ENCODE measurements at regions not wholly inside any gene's neighbourhood (a gene's known extent, or its start where the extent isn't known, plus 50 kb on each side); places are given as distances from the start of the nearest gene placed in this dataset.

- Mint-ChIP-seq H3K36me3 (ENCODE audit: low read depth) (no peaks in the 10 kb centered on the region), H3K4me1 (no peaks in the 10 kb centered on the region), H3K9me3 (no peaks in the 10 kb centered on the region), H3K27me3 (ENCODE audit: low read depth) (no peaks in the 10 kb centered on the region), H3K27ac (no peak overlapping the region), H3K4me3 (no peak overlapping the region)
- no peak for TF ChIP-seq CTCF (IDR thresholded peaks at IDR 0.05; ENCODE audit: unreplicated experiment in 3 of 3)
Observed at GRCh38 chr6:51414361-51414760, 595.7 kb downstream of the TFAP2B start.

GRCh38 chr6:51415501-51415900, 596.8 kb downstream of the TFAP2B start:
- Mint-ChIP-seq H3K4me3 (no peak overlapping the region), H3K4me1 (no peaks in the 10 kb centered on the region), H3K9me3 (no peaks in the 10 kb centered on the region), H3K27ac (no peak overlapping the region), H3K27me3 (ENCODE audit: low read depth) (no peaks in the 10 kb centered on the region), H3K36me3 (ENCODE audit: low read depth) (no peaks in the 10 kb centered on the region)
- no peak for TF ChIP-seq CTCF (IDR thresholded peaks at IDR 0.05; ENCODE audit: unreplicated experiment in 3 of 3)

GRCh38 chr6:51429017-51429712, 610.5 kb downstream of the TFAP2B start:
- TF ChIP-seq CTCF (IDR thresholded peaks at IDR 0.05; ENCODE audit: unreplicated experiment in 3 of 3) = no peak
- Mint-ChIP-seq H3K27ac (no peak overlapping the region), H3K9me3 (no peaks in the 10 kb centered on the region), H3K4me3 (no peak overlapping the region), H3K27me3 (ENCODE audit: low read depth) (peaks cover 3% of the 10 kb centered on the region), H3K36me3 (ENCODE audit: low read depth) (no peaks in the 10 kb centered on the region), H3K4me1 (no peaks in the 10 kb centered on the region)

- Mint-ChIP-seq H3K36me3 (ENCODE audit: low read depth) (no peaks in the 10 kb centered on the region), H3K27me3 (ENCODE audit: low read depth) (peaks cover 3% of the 10 kb centered on the region), H3K9me3 (no peaks in the 10 kb centered on the region), H3K27ac (no peak overlapping the region), H3K4me3 (no peak overlapping the region), H3K4me1 (no peaks in the 10 kb centered on the region)
- TF ChIP-seq CTCF (IDR thresholded peaks at IDR 0.05; ENCODE audit: unreplicated experiment in 3 of 3) = no peak
Observed at GRCh38 chr6:51430589-51430988, 611.9 kb downstream of the TFAP2B start.

- Mint-ChIP-seq H3K9me3 (no peaks in the 10 kb centered on the region), H3K36me3 (ENCODE audit: low read depth) (no peaks in the 10 kb centered on the region), H3K4me1 (no peaks in the 10 kb centered on the region), H3K27ac (no peak overlapping the region), H3K4me3 (no peak overlapping the region), H3K27me3 (ENCODE audit: low read depth) (peaks cover 3% of the 10 kb centered on the region)
- TF ChIP-seq CTCF (IDR thresholded peaks at IDR 0.05; ENCODE audit: unreplicated experiment in 3 of 3) = no peak
Observed at GRCh38 chr6:51432481-51432880, 613.8 kb downstream of the TFAP2B start.

GRCh38 chr6:51450248-51450957, 631.7 kb downstream of the TFAP2B start:
- H3K36me3 Mint-ChIP-seq (ENCODE audit: low read depth) = no peaks in the 10 kb centered on the region

More at GRCh38 chr6:51450248-51450957, 631.7 kb downstream of the TFAP2B start:
- no peak overlapping the region for H3K27ac Mint-ChIP-seq
- no peak overlapping the region for H3K4me3 Mint-ChIP-seq
- no peaks in the 10 kb centered on the region for H3K4me1 Mint-ChIP-seq
- H3K9me3 Mint-ChIP-seq = no peaks in the 10 kb centered on the region
- no peaks in the 10 kb centered on the region for H3K27me3 Mint-ChIP-seq (ENCODE audit: low read depth)
- TF ChIP-seq CTCF (IDR thresholded peaks at IDR 0.05; ENCODE audit: unreplicated experiment in 3 of 3) = no peak

Measured in nephron (organoid).